PC-3 (cell line): ENCODE measurements at regions not wholly inside any gene's neighbourhood (a gene's known extent, or its start where the extent isn't known, plus 50 kb on each side); places are given as distances from the start of the nearest gene placed in this dataset.

Experiments used
- CTCF ChIP-seq: fragments of 300-600 bp; sonication (generic); conservative IDR thresholded peaks from 2 replicates; pipeline ENCODE4 v1.5.1; 2017; ENCODE audit warnings: antibody characterized with exemption, low read depth, mild to moderate bottlenecking, low read length
- EZH2phosphoT487 ChIP-seq: fragments of 300-600 bp; sonication (generic); IDR thresholded peaks from 2 replicates; pipeline ENCODE4 v1.6.1; 2018; ENCODE audit warnings: mild to moderate bottlenecking, antibody characterized with exemption, low read length, borderline replicate concordance

DNA sequence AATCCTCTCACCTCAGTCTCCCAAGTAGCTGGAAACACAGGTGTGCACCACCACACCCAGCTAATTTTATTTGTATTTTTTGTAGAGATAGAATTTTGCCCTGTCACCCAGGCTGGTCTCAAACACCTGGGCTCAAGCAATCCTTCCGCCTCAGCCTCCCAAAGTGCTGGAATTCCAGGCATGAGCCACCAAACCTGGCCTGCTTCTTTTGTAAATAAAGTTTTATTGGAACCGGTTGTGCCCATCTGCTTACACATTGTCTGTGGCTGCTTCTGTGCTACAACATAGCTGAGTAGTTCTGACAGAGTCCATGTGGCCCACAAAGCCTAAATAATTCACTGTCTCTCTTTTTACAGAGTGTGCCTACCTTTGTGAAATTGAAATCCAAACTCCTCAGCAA, 109.7 kb upstream of the NRSN1 start:
- no peak for TF ChIP-seq EZH2phosphoT487
- TF ChIP-seq CTCF = no peak
